ENCODE measurements at regions not wholly inside any gene's neighbourhood (a gene's known extent, or its start where the extent isn't known, plus 50 kb on each side); places are given as distances from the start of the nearest gene placed in this dataset.

- TF ChIP-seq EZH2phosphoT487 (IDR thresholded peaks at IDR 0.05; ENCODE audit: insufficient read depth, low read depth) (no peak), EZH2 (IDR thresholded peaks at IDR 0.05; ENCODE audit: insufficient read depth, poor library complexity, severe bottlenecking) (no peak)
Observed at GRCh38 chr11:45428541-45429230, 142.5 kb upstream of the SYT13 start.

Data from GM23248 (cell line).